ENCODE measurements at regions not wholly inside any gene's neighbourhood (a gene's known extent, or its start where the extent isn't known, plus 50 kb on each side); places are given as distances from the start of the nearest gene placed in this dataset.
A peak's percentile ranks its signal among the peaks of the same experiment; 100 is the strongest.
"Not testable (repeated sequence)": the region's sequence is repeated elsewhere in the genome, so short reads cannot be mapped to it uniquely, and the experiment has no call there.

GRCh38 chr18:75754433-75754832 is 326.9 kb upstream of the SMIM21 start:
- no peak for DNase-seq (ENCODE audit: low read depth, low spot score)

- no peak for DNase-seq (ENCODE audit: low read depth, low spot score)
Measured at GRCh38 chr18:75753753-75754152, 326.2 kb upstream of the SMIM21 start.

- DNase-seq (ENCODE audit: low read depth, low spot score), result no peak
Measured at GRCh38 chr18:75752740-75753263, 325.3 kb upstream of the SMIM21 start.

GRCh38 chr18:75745147-75745546 is 317.6 kb upstream of the SMIM21 start:
- no peak for DNase-seq (ENCODE audit: low read depth, low spot score)

- DNase-seq (ENCODE audit: low read depth, low spot score), result no peak
Measured at GRCh38 chr18:75742516-75742915, 315.0 kb upstream of the SMIM21 start.

- DNase-seq (ENCODE audit: low read depth, low spot score), result no peak
Measured at GRCh38 chr18:75739682-75740081, 312.2 kb upstream of the SMIM21 start.

- no peak for DNase-seq (ENCODE audit: low read depth, low spot score)
Measured at GRCh38 chr18:75735291-75735690, 307.8 kb upstream of the SMIM21 start.

- no peak for DNase-seq (ENCODE audit: low read depth, low spot score)
Measured at GRCh38 chr18:75730249-75730648, 302.7 kb upstream of the SMIM21 start.

GRCh38 chr18:75728621-75729020 is 301.1 kb upstream of the SMIM21 start:
- no peak for DNase-seq (ENCODE audit: low read depth, low spot score)

GRCh38 chr18:75727456-75727855 is 300.0 kb upstream of the SMIM21 start:
- peak; percentile 35 for DNase-seq (ENCODE audit: low read depth, low spot score)

- DNase-seq (ENCODE audit: low read depth, low spot score), result no peak
Measured at GRCh38 chr18:75723521-75724340, 296.2 kb upstream of the SMIM21 start.

GRCh38 chr18:75714766-75715165 is 287.3 kb upstream of the SMIM21 start:
- no peak for DNase-seq (ENCODE audit: low read depth, low spot score)

- DNase-seq (ENCODE audit: low read depth, low spot score), result not testable (repeated sequence)
Measured at GRCh38 chr18:75712124-75712867, 284.8 kb upstream of the SMIM21 start.

GRCh38 chr18:75700561-75700960 is 273.1 kb upstream of the SMIM21 start:
- no peak for DNase-seq (ENCODE audit: low read depth, low spot score)

GRCh38 chr18:75698861-75699260 is 271.4 kb upstream of the SMIM21 start:
- no peak for DNase-seq (ENCODE audit: low read depth, low spot score)

- no peak for DNase-seq (ENCODE audit: low read depth, low spot score)
Measured at GRCh38 chr18:75697493-75697892, 270.0 kb upstream of the SMIM21 start.

- DNase-seq (ENCODE audit: low read depth, low spot score), result no peak
Measured at GRCh38 chr18:75696391-75696790, 268.9 kb upstream of the SMIM21 start.

GRCh38 chr18:75694292-75694691 is 266.8 kb upstream of the SMIM21 start:
- DNase-seq (ENCODE audit: low read depth, low spot score), result no peak

- no peak for DNase-seq (ENCODE audit: low read depth, low spot score)
Measured at GRCh38 chr18:75691483-75691882, 264.0 kb upstream of the SMIM21 start.

- not testable (repeated sequence) for DNase-seq (ENCODE audit: low read depth, low spot score)
Measured at GRCh38 chr18:75690283-75690682, 262.8 kb upstream of the SMIM21 start.

- no peak for DNase-seq (ENCODE audit: low read depth, low spot score)
Measured at GRCh38 chr18:75687626-75688025, 260.1 kb upstream of the SMIM21 start.

- DNase-seq (ENCODE audit: low read depth, low spot score), result no peak
Measured at GRCh38 chr18:75683426-75683825, 255.9 kb upstream of the SMIM21 start.

Data from iPS DF 19.7 (cell line).